ENCODE measurements at regions not wholly inside any gene's neighbourhood (a gene's known extent, or its start where the extent isn't known, plus 50 kb on each side); places are given as distances from the start of the nearest gene placed in this dataset.

GRCh38 chr5:143742951-143743350 lies 69.0 kb upstream of the HMHB1 start:
- in situ Hi-C loops (cut with HindIII; ENCODE audit: low sequenced_read_pairs), result no loop called here
- DNase-seq (ENCODE audit: low read depth), result no peak
- H3K4me3 ChIP-seq (ENCODE audit: low read depth, low read length), result no peak overlapping the region
- TF ChIP-seq CTCF (IDR thresholded peaks at IDR 0.05; ENCODE audit: low read depth, low read length, missing control alignments), result no peak

- in situ Hi-C loops (cut with HindIII; ENCODE audit: low sequenced_read_pairs), result no loop called here
- no peak overlapping the region for H3K4me3 ChIP-seq (ENCODE audit: low read depth, low read length)
- no peak for DNase-seq (ENCODE audit: low read depth)
- TF ChIP-seq CTCF (IDR thresholded peaks at IDR 0.05; ENCODE audit: low read depth, low read length, missing control alignments), result no peak
Measured at GRCh38 chr5:143741421-143741820, 70.5 kb upstream of the HMHB1 start.

- TF ChIP-seq CTCF (IDR thresholded peaks at IDR 0.05; ENCODE audit: low read depth, low read length, missing control alignments), result no peak
- in situ Hi-C loops (cut with HindIII; ENCODE audit: low sequenced_read_pairs), result no loop called here
- DNase-seq (ENCODE audit: low read depth), result no peak
- no peak overlapping the region for H3K4me3 ChIP-seq (ENCODE audit: low read depth, low read length)
Measured at GRCh38 chr5:143740956-143741355, 71.0 kb upstream of the HMHB1 start.

GRCh38 chr5:143739746-143740145 lies 72.2 kb upstream of the HMHB1 start:
- DNase-seq (ENCODE audit: low read depth), result no peak
- TF ChIP-seq CTCF (IDR thresholded peaks at IDR 0.05; ENCODE audit: low read depth, low read length, missing control alignments), result no peak
- in situ Hi-C loops (cut with HindIII; ENCODE audit: low sequenced_read_pairs), result no loop called here

GRCh38 chr5:143738417-143739401 lies 73.3 kb upstream of the HMHB1 start:
- TF ChIP-seq CTCF (IDR thresholded peaks at IDR 0.05; ENCODE audit: low read depth, low read length, missing control alignments), result no peak
- H3K4me3 ChIP-seq (ENCODE audit: low read depth, low read length), result no peak overlapping the region
- in situ Hi-C loops (cut with HindIII; ENCODE audit: low sequenced_read_pairs), result no loop called here
- no peak for DNase-seq (ENCODE audit: low read depth)

More at GRCh38 chr5:143739746-143740145, 72.2 kb upstream of the HMHB1 start:
- H3K4me3 ChIP-seq (ENCODE audit: low read depth, low read length), result no peak overlapping the region

GRCh38 chr5:143737062-143737461 lies 74.9 kb upstream of the HMHB1 start:
- in situ Hi-C loops (cut with HindIII; ENCODE audit: low sequenced_read_pairs), result no loop called here
- TF ChIP-seq CTCF (IDR thresholded peaks at IDR 0.05; ENCODE audit: low read depth, low read length, missing control alignments), result no peak
- H3K4me3 ChIP-seq (ENCODE audit: low read depth, low read length), result no peak overlapping the region
- DNase-seq (ENCODE audit: low read depth), result no peak
